Right hindlimb (tissue), 1 donor: ENCODE measurements at regions not wholly inside any gene's neighbourhood (a gene's known extent, or its start where the extent isn't known, plus 50 kb on each side); places are given as distances from the start of the nearest gene placed in this dataset.

Source experiments
- DNase-seq: peaks from one replicate; pipeline ENCODE4 v3.0.0-alpha.2; 2018

GRCh38 chr18:22628795-22629510 lies 211.2 kb upstream of the CTAGE1 start:
- no peak for DNase-seq

- DNase-seq = no peak
Measured at GRCh38 chr18:22630980-22631379, 213.3 kb upstream of the CTAGE1 start.

GRCh38 chr18:22632191-22632590 lies 214.5 kb upstream of the CTAGE1 start:
- DNase-seq = no peak

- DNase-seq = no peak
Measured at GRCh38 chr18:22634464-22634863, 216.7 kb upstream of the CTAGE1 start.

GRCh38 chr18:22637787-22638186 lies 220.1 kb upstream of the CTAGE1 start:
- no peak for DNase-seq

GRCh38 chr18:22639026-22639463 lies 221.3 kb upstream of the CTAGE1 start:
- no peak for DNase-seq

GRCh38 chr18:22639561-22639960 lies 221.8 kb upstream of the CTAGE1 start:
- DNase-seq = no peak

- no peak for DNase-seq
Measured at GRCh38 chr18:22640281-22640842, 222.6 kb upstream of the CTAGE1 start.

GRCh38 chr18:22641958-22642357 lies 224.2 kb upstream of the CTAGE1 start:
- no peak for DNase-seq

- no peak for DNase-seq
Measured at GRCh38 chr18:22643731-22644130, 226.0 kb upstream of the CTAGE1 start.

GRCh38 chr18:22650247-22650646 lies 232.5 kb upstream of the CTAGE1 start:
- DNase-seq = no peak

- no peak for DNase-seq
Measured at GRCh38 chr18:22657619-22658018, 239.9 kb upstream of the CTAGE1 start.

GRCh38 chr18:22658318-22658717 lies 240.6 kb upstream of the CTAGE1 start:
- DNase-seq = no peak

- DNase-seq = no peak
Measured at GRCh38 chr18:22663378-22663777, 245.7 kb upstream of the CTAGE1 start.

GRCh38 chr18:22666411-22666940 lies 248.8 kb upstream of the CTAGE1 start:
- DNase-seq = no peak

GRCh38 chr18:22667156-22667555 lies 249.4 kb upstream of the CTAGE1 start:
- no peak for DNase-seq

- DNase-seq = no peak
Measured at GRCh38 chr18:22667616-22668422, 250.1 kb upstream of the CTAGE1 start.

- no peak for DNase-seq
Measured at GRCh38 chr18:22668496-22668895, 250.8 kb upstream of the CTAGE1 start.

GRCh38 chr18:22670914-22671313 lies 253.2 kb upstream of the CTAGE1 start:
- no peak for DNase-seq

GRCh38 chr18:22673182-22673862 lies 255.6 kb upstream of the CTAGE1 start:
- no peak for DNase-seq

GRCh38 chr18:22674272-22674671 lies 256.6 kb upstream of the CTAGE1 start:
- DNase-seq = no peak

GRCh38 chr18:22675006-22675405 lies 257.3 kb upstream of the CTAGE1 start:
- no peak for DNase-seq

GRCh38 chr18:22676423-22676822 lies 256.7 kb upstream of the RBBP8 start:
- no peak for DNase-seq
